ENCODE measurements at regions not wholly inside any gene's neighbourhood (a gene's known extent, or its start where the extent isn't known, plus 50 kb on each side); places are given as distances from the start of the nearest gene placed in this dataset.

DNA sequence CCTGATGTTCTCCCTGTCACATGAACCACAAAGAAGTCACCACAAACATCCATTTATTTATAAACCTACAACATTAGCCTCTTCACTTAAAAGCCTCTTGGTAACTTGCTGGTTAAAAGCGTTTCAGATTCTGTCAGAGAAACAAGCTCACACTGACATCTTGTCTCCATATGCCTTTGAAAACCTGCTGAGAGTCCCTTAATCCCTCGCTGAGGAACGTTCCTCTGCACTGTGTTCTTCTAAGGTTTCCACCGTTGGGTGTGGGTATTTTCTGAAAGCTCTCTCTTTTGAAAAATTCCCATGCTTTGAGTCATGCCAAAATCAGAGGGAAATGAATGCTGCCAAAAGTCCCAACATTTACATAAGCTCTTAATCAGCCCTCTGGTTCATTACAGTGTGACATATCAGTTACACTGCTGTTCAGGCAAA is 149.8 kb downstream of the CCDC34 start:
- H3K27me3 ChIP-seq: no peaks in the 10 kb centered on the region
- H3K4me1 ChIP-seq: peaks cover 0 to 10% of the 10 kb centered on the region in 2 donors
- TF ChIP-seq, protein P1, sequence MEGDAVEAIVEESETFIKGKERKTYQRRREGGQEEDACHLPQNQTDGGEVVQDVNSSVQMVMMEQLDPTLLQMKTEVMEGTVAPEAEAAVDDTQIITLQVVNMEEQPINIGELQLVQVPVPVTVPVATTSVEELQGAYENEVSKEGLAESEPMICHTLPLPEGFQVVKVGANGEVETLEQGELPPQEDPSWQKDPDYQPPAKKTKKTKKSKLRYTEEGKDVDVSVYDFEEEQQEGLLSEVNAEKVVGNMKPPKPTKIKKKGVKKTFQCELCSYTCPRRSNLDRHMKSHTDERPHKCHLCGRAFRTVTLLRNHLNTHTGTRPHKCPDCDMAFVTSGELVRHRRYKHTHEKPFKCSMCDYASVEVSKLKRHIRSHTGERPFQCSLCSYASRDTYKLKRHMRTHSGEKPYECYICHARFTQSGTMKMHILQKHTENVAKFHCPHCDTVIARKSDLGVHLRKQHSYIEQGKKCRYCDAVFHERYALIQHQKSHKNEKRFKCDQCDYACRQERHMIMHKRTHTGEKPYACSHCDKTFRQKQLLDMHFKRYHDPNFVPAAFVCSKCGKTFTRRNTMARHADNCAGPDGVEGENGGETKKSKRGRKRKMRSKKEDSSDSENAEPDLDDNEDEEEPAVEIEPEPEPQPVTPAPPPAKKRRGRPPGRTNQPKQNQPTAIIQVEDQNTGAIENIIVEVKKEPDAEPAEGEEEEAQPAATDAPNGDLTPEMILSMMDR (IDR thresholded peaks at IDR 0.05): no peak
- no peak for DNase-seq (ENCODE audit: low spot score in 2 of 2)
- intact Hi-C loops (cut with DNase I): no loop called here
- H3K36me3 ChIP-seq: no peaks in the 10 kb centered on the region
- H3K4me3 ChIP-seq: no peak overlapping the region
- H3K9me3 ChIP-seq: no peaks in the 10 kb centered on the region
- H3K27ac ChIP-seq: no peak overlapping the region

DNA sequence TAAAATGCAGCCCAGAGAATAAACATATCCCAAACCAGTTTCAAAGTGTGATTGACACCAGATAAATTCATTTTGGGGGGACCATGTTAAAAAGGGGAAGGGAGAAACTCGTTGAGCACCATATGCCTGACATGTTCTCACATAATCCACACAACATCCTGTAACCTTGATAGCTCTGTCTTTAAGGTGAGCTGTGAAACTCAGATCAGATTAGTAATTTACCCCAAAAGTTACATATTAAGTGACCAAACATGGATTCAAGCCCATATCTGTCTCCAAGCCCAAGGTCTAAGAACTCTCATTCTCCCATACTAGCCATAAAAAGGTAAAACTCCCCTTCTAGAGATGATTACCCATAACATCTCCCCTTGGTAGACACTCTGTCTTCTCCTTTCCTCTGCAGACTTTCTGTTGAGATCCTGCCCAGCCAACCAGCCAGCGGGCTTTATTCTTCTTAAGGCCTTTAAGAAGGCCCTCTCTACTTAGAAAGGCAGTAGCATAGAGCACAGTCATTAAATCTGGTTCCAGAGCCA is 150.7 kb downstream of the CCDC34 start:
- Histone ChIP-seq H3K9me3 (no peaks in the 10 kb centered on the region), H3K4me1 (peaks cover 0 to 10% of the 10 kb centered on the region in 2 donors), H3K4me3 (no peak overlapping the region), H3K27ac (no peak overlapping the region), H3K36me3 (no peaks in the 10 kb centered on the region), H3K27me3 (no peaks in the 10 kb centered on the region)
- DNase-seq (ENCODE audit: low spot score in 2 of 2): no peak
- TF ChIP-seq, protein P1 (IDR thresholded peaks at IDR 0.05): no peak
- intact Hi-C loops (cut with DNase I): no loop called here

DNA sequence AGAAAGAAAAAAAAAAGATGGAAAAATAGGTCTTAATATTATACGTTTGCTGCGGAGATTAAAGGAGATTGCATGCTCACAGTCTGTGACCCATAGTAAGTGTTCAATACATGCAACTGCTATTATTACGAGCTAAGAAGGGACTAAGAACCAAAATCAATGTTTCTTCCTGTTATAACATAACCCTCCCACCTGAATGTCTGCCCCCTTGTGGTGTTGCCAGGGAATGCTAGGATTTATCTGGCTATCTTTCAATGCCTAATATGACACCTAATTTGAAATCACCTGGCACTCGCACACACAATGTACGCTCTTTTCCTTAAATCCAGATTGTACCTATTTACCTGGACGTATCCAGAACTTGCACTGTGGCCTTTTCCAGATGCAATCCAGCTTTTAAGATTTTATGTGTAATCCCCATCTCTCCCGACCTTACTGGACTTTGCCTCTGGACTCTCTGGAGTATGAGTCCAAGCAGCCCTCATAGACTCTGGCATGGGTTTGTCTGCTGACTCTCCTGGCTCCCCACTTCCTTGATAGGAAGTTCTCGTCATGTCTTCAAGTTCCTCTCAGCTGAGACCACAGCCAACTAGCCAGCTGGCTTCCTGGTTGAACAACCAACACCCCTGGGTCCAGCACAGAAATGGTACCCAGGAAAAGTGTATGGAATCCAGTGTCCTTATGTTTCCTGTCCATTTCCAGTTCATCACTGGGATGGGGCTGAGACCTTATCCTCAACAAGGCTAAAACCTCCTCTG is 151.5 kb downstream of the CCDC34 start:
- DNase-seq (ENCODE audit: low spot score in 2 of 2): no peak
- H3K27me3 ChIP-seq: no peaks in the 10 kb centered on the region
- H3K9me3 ChIP-seq: no peaks in the 10 kb centered on the region
- H3K36me3 ChIP-seq: no peaks in the 10 kb centered on the region
- peaks cover 0 to 10% of the 10 kb centered on the region in 2 donors for H3K4me1 ChIP-seq
- TF ChIP-seq, protein P1 (IDR thresholded peaks at IDR 0.05): no peak
- no peak overlapping the region for H3K27ac ChIP-seq
- H3K4me3 ChIP-seq: no peak overlapping the region
- intact Hi-C loops (cut with DNase I): no loop called here

DNA sequence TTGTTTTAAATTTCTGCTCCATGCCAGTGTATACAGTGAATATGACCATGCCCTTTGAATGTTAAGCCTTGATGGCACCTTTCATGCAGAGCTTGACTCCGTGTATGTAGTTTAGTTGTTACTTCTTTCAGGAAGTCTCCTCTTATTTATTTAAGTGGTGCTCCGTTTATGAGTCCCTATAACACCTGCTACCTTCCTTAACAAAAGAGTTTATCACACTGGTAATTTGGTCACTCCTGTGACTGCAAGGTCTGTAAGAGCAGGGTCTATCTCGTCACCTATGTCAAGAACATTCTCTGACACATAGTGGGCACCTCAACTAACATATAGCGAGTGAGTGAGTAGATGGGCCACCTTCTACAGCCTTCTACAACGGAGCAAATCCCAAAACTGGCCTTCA is 152.5 kb downstream of the CCDC34 start:
- Histone ChIP-seq H3K4me3 (no peak overlapping the region), H3K9me3 (no peaks in the 10 kb centered on the region), H3K4me1 (peaks cover 0 to 10% of the 10 kb centered on the region in 2 donors), H3K27me3 (no peaks in the 10 kb centered on the region), H3K27ac (no peak overlapping the region), H3K36me3 (no peaks in the 10 kb centered on the region)
- intact Hi-C loops (cut with DNase I): no loop called here
- no peak for DNase-seq (ENCODE audit: low spot score in 2 of 2)
- TF ChIP-seq, protein P1 (IDR thresholded peaks at IDR 0.05): no peak

DNA sequence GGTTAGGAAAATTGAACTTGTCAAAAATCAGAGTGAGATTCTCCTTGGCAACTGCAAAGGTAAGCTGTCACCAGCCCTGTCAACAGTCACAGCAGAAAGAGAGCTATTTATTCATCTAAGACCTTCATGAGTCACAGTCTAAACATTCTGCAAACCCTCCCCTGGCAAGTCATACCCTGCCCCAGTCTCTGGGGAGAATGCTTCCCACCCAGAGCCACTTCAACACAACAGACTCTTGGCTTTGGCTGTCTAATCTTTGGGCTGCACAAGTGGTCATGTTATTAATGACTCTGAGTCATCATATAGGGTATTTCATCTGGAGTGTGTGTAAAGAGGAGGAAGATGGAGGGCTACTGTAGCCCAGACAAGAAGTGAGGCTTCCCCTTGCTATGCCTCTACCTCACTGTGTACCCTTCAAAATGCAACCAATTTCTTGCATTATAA is 153.4 kb downstream of the CCDC34 start:
- H3K27ac ChIP-seq: no peak overlapping the region
- H3K4me3 ChIP-seq: no peak overlapping the region
- peaks cover 0 to 10% of the 10 kb centered on the region in 2 donors for H3K4me1 ChIP-seq
- intact Hi-C loops (cut with DNase I): no loop called here
- DNase-seq (ENCODE audit: low spot score in 2 of 2): peak in 1 of 2 donors; percentile 70
- H3K27me3 ChIP-seq: no peaks in the 10 kb centered on the region
- H3K36me3 ChIP-seq: no peaks in the 10 kb centered on the region
- no peaks in the 10 kb centered on the region for H3K9me3 ChIP-seq
- TF ChIP-seq, protein P1 (IDR thresholded peaks at IDR 0.05): no peak

Data from ascending aorta (tissue), 2 donors.